Keratinocyte (primary cell): ENCODE measurements at regions not wholly inside any gene's neighbourhood (a gene's known extent, or its start where the extent isn't known, plus 50 kb on each side); places are given as distances from the start of the nearest gene placed in this dataset.

Experiments
- DNase-seq: peaks from one replicate; pipeline ENCODE4 v3.0.0-alpha.2; 2011; ENCODE audit warnings: low read depth, missing footprints, low spot score
- FAIRE-seq: peaks from 2 replicates; lab custom pipeline; 2011; peaks lifted over from hg19 to GRCh38; lab: Jason Lieb, UNC
- H2AFZ ChIP-seq: 2 replicates; pipeline ENCODE4 v1.6.0; 2012; ENCODE audit warnings: low read length, control low read depth, inconsistent platforms; ENCODE audit not compliant: control insufficient read depth
- H3K27ac ChIP-seq: 2 replicates; pipeline ENCODE4 v1.5.1; 2011; ENCODE audit warnings: low read length; ENCODE audit not compliant: control insufficient read depth, insufficient read depth
- H3K27me3 ChIP-seq: 3 replicates; pipeline ENCODE4 v1.6.0; 2011; ENCODE audit warnings: low read length; ENCODE audit not compliant: control insufficient read depth, insufficient read depth; ENCODE audit errors: extremely low read depth
- H3K36me3 ChIP-seq, 2 experiments: 2 replicates in 1 of 2; 3 replicates in 1 of 2; pipeline ENCODE4 v1.5.1; 2011; ENCODE audit warnings: low read length in 2 of 2, mild to moderate bottlenecking in 1 of 2; ENCODE audit not compliant: control insufficient read depth in 2 of 2, insufficient read depth in 2 of 2; ENCODE audit errors: extremely low read depth in 1 of 2
- H3K4me1 ChIP-seq: 3 replicates; pipeline ENCODE4 v1.5.1; 2011; ENCODE audit warnings: low read length; ENCODE audit not compliant: control insufficient read depth, insufficient read depth; ENCODE audit errors: extremely low read depth
- H3K4me2 ChIP-seq: 3 replicates; pipeline ENCODE4 v1.6.0; 2011; ENCODE audit warnings: low read depth, low read length; ENCODE audit not compliant: control insufficient read depth, insufficient read depth; ENCODE audit errors: extremely low read depth
- H3K4me3 ChIP-seq, 3 experiments: fragments of 200-600 bp in 1 of 3; sonication (generic) in 1 of 3; 2 replicates in 2 of 3; 3 replicates in 1 of 3; pipeline ENCODE4 v1.5.1; 2011 to 2016; ENCODE audit warnings: low read length in 3 of 3, mild to moderate bottlenecking in 3 of 3, control low read depth in 2 of 3, inconsistent platforms in 1 of 3, low read depth in 1 of 3, mixed read lengths in 1 of 3, mixed run types in 1 of 3, moderate library complexity in 1 of 3; ENCODE audit not compliant: control insufficient read depth in 2 of 3, insufficient read depth in 2 of 3; ENCODE audit errors: extremely low read depth in 1 of 3
- H3K79me2 ChIP-seq: 2 replicates; pipeline ENCODE4 v1.6.0; 2012; ENCODE audit warnings: low read length; ENCODE audit not compliant: control insufficient read depth, insufficient read depth
- H3K9ac ChIP-seq: 3 replicates; pipeline ENCODE4 v1.6.0; 2011; ENCODE audit warnings: low read length; ENCODE audit not compliant: control insufficient read depth, insufficient read depth; ENCODE audit errors: extremely low read depth
- H3K9me1 ChIP-seq: 3 replicates; pipeline ENCODE4 v1.6.0; 2011; ENCODE audit warnings: low read length; ENCODE audit not compliant: control insufficient read depth, insufficient read depth; ENCODE audit errors: extremely low read depth
- H3K9me3 ChIP-seq: 2 replicates; pipeline ENCODE4 v1.5.1; 2012; ENCODE audit warnings: low read depth, low read length; ENCODE audit not compliant: control insufficient read depth
- H4K20me1 ChIP-seq: 3 replicates; pipeline ENCODE4 v1.6.0; 2011; ENCODE audit warnings: low read length; ENCODE audit not compliant: control insufficient read depth, insufficient read depth; ENCODE audit errors: extremely low read depth
- CTCF ChIP-seq, 3 experiments: IDR thresholded peaks in 1 of 3; conservative IDR thresholded peaks in 1 of 3; optimal IDR thresholded peaks in 1 of 3; 2 replicates in 2 of 3; 3 replicates in 1 of 3; pipeline versions ENCODE3 to v1.5.1; 2011; ENCODE audit warnings: low read length in 3 of 3, mild to moderate bottlenecking in 3 of 3, moderate library complexity in 2 of 3, control low read depth in 1 of 3, inconsistent platforms in 1 of 3; ENCODE audit not compliant: insufficient read depth in 2 of 3; ENCODE audit errors: extremely low read depth in 1 of 3
- EZH2 ChIP-seq: IDR thresholded peaks from one replicate; pipeline ENCODE4 v1.6.1; 2012; ENCODE audit warnings: inconsistent platforms, mild to moderate bottlenecking, low read length, moderate library complexity
- dilution Hi-C: fragments of 300-500 bp; cut with MboI; formaldehyde crosslinking; loops from one replicate; pipeline ENCODE4 v1.7.0; 2020; ENCODE audit warnings: low sequenced_read_pairs; ENCODE audit not compliant: extremely low pct_ligation_motif_present

- Histone ChIP-seq H3K4me3 (no peak overlapping the region), H3K9me1 (no peaks in the 10 kb centered on the region), H3K27ac (no peak overlapping the region), H3K4me1 (no peaks in the 10 kb centered on the region), H3K27me3 (no peaks in the 10 kb centered on the region), H3K9me3 (no peaks in the 10 kb centered on the region), H2AFZ (no peak overlapping the region), H3K79me2 (no peaks in the 10 kb centered on the region), H3K9ac (no peak overlapping the region), H3K4me2 (no peak overlapping the region), H3K36me3 (no peaks in the 10 kb centered on the region), H4K20me1 (no peaks in the 10 kb centered on the region)
- DNase-seq, result no peak
- TF ChIP-seq CTCF (optimal IDR thresholded peaks at IDR 0.05 in 1 of 3, IDR thresholded peaks at IDR 0.05 in 1 of 3, conservative IDR thresholded peaks at IDR 0.05 in 1 of 3; ENCODE audit: extremely low read depth in 1 of 3, insufficient read depth in 2 of 3, low read length in 3 of 3) (no peak), EZH2 (no peak)
- no peak for FAIRE-seq
- dilution Hi-C loops, result no loop called here
Measured at GRCh38 chr13:55652657-55653056, 1488.1 kb upstream of the PRR20A start.

GRCh38 chr13:55653497-55653896 lies 1487.2 kb upstream of the PRR20A start:
- H4K20me1 ChIP-seq, result no peaks in the 10 kb centered on the region
- no peak overlapping the region for H3K27ac ChIP-seq
- no peak overlapping the region for H3K4me2 ChIP-seq
- H3K9ac ChIP-seq, result no peak overlapping the region
- H3K27me3 ChIP-seq, result no peaks in the 10 kb centered on the region
- no peak overlapping the region for H3K4me3 ChIP-seq
- H3K79me2 ChIP-seq, result no peaks in the 10 kb centered on the region
- no peaks in the 10 kb centered on the region for H3K9me1 ChIP-seq
- FAIRE-seq (no peak), DNase-seq (no peak)
- no peaks in the 10 kb centered on the region for H3K36me3 ChIP-seq
- dilution Hi-C loops, result no loop called here
- no peaks in the 10 kb centered on the region for H3K4me1 ChIP-seq
- H2AFZ ChIP-seq, result no peak overlapping the region
- H3K9me3 ChIP-seq, result no peaks in the 10 kb centered on the region
- TF ChIP-seq EZH2 (no peak), CTCF (optimal IDR thresholded peaks at IDR 0.05 in 1 of 3, IDR thresholded peaks at IDR 0.05 in 1 of 3, conservative IDR thresholded peaks at IDR 0.05 in 1 of 3; ENCODE audit: extremely low read depth in 1 of 3, insufficient read depth in 2 of 3, low read length in 3 of 3) (no peak)
